ENCODE measurements at regions not wholly inside any gene's neighbourhood (a gene's known extent, or its start where the extent isn't known, plus 50 kb on each side); places are given as distances from the start of the nearest gene placed in this dataset.

GRCh38 chr3:186432944-186433732, 71.1 kb upstream of the DGKG start:
- WGBS = 97% methylated on average over 5 of the region's 6 CpGs

GRCh38 chr3:186432189-186432588, 70.2 kb upstream of the DGKG start:
- Histone ChIP-seq H3K4me3 (ENCODE audit: low read length) (no peak overlapping the region), H3K27me3 (ENCODE audit: insufficient read depth, low read length) (no peaks in the 10 kb centered on the region), H3K4me1 (ENCODE audit: insufficient read depth, low read length) (0 out of 2 replicates have a peak, but pooled peaks cover 3% of the 10 kb centered on the region), H3K9me3 (ENCODE audit: insufficient read depth, low read depth, low read length) (no peaks in the 10 kb centered on the region), H3K36me3 (ENCODE audit: insufficient read depth, low read length) (no peaks in the 10 kb centered on the region), H3K27ac (ENCODE audit: low read depth, low read length) (no peak overlapping the region), H3K9ac (ENCODE audit: low read depth, low read length) (no peak overlapping the region)
- WGBS = 86% methylated on average over 4 of the region's 4 CpGs

More at GRCh38 chr3:186432944-186433732, 71.1 kb upstream of the DGKG start:
- Histone ChIP-seq H3K4me3 (ENCODE audit: low read length) (no peak overlapping the region), H3K27me3 (ENCODE audit: insufficient read depth, low read length) (no peaks in the 10 kb centered on the region), H3K9ac (ENCODE audit: low read depth, low read length) (no peak overlapping the region), H3K9me3 (ENCODE audit: insufficient read depth, low read depth, low read length) (no peaks in the 10 kb centered on the region), H3K27ac (ENCODE audit: low read depth, low read length) (no peak overlapping the region), H3K4me1 (ENCODE audit: insufficient read depth, low read length) (no peaks in the 10 kb centered on the region), H3K36me3 (ENCODE audit: insufficient read depth, low read length) (no peaks in the 10 kb centered on the region)

- Histone ChIP-seq H3K4me3 (ENCODE audit: low read length) (no peak overlapping the region), H3K36me3 (ENCODE audit: insufficient read depth, low read length) (no peaks in the 10 kb centered on the region), H3K9ac (ENCODE audit: low read depth, low read length) (no peak overlapping the region), H3K27ac (ENCODE audit: low read depth, low read length) (no peak overlapping the region), H3K9me3 (ENCODE audit: insufficient read depth, low read depth, low read length) (no peaks in the 10 kb centered on the region), H3K4me1 (ENCODE audit: insufficient read depth, low read length) (peaks cover 7% of the 10 kb centered on the region; the same call in 1 of the 2 replicates), H3K27me3 (ENCODE audit: insufficient read depth, low read length) (no peaks in the 10 kb centered on the region)
- 89% methylated on average over 10 of the region's 10 CpGs for whole genome bisulfite sequencing
These were observed 65.7 kb upstream of the DGKG start for GRCh38 chr3:186427627-186428281.

GRCh38 chr3:186425788-186426730, 64.0 kb upstream of the DGKG start:
- no peak overlapping the region for H3K9ac ChIP-seq (ENCODE audit: low read depth, low read length)
- no peak overlapping the region for H3K4me3 ChIP-seq (ENCODE audit: low read length)
- WGBS = 93% methylated on average over 9 of the region's 10 CpGs
- H3K27ac ChIP-seq (ENCODE audit: low read depth, low read length) = no peak overlapping the region
- peaks cover 7% of the 10 kb centered on the region; the same call in 1 of the 2 replicates for H3K4me1 ChIP-seq (ENCODE audit: insufficient read depth, low read length)
- no peaks in the 10 kb centered on the region for H3K9me3 ChIP-seq (ENCODE audit: insufficient read depth, low read depth, low read length)
- H3K36me3 ChIP-seq (ENCODE audit: insufficient read depth, low read length) = no peaks in the 10 kb centered on the region
- no peaks in the 10 kb centered on the region for H3K27me3 ChIP-seq (ENCODE audit: insufficient read depth, low read length)

- no peaks in the 10 kb centered on the region for H3K9me3 ChIP-seq (ENCODE audit: insufficient read depth, low read depth, low read length)
- no peaks in the 10 kb centered on the region for H3K36me3 ChIP-seq (ENCODE audit: insufficient read depth, low read length)
- H3K27ac ChIP-seq (ENCODE audit: low read depth, low read length) = no peak overlapping the region
- no peak overlapping the region for H3K9ac ChIP-seq (ENCODE audit: low read depth, low read length)
- H3K4me1 ChIP-seq (ENCODE audit: insufficient read depth, low read length) = peaks cover 3% of the 10 kb centered on the region; the same call in 1 of the 2 replicates
- H3K4me3 ChIP-seq (ENCODE audit: low read length) = no peak overlapping the region
- no peaks in the 10 kb centered on the region for H3K27me3 ChIP-seq (ENCODE audit: insufficient read depth, low read length)
These were observed 59.9 kb upstream of the DGKG start for GRCh38 chr3:186421946-186422345.

- H3K9ac ChIP-seq (ENCODE audit: low read depth, low read length) = no peak overlapping the region
- no peaks in the 10 kb centered on the region for H3K36me3 ChIP-seq (ENCODE audit: insufficient read depth, low read length)
- H3K4me3 ChIP-seq (ENCODE audit: low read length) = no peak overlapping the region
- H3K9me3 ChIP-seq (ENCODE audit: insufficient read depth, low read depth, low read length) = no peaks in the 10 kb centered on the region
- H3K27me3 ChIP-seq (ENCODE audit: insufficient read depth, low read length) = no peaks in the 10 kb centered on the region
- no peak overlapping the region for H3K27ac ChIP-seq (ENCODE audit: low read depth, low read length)
- 83% methylated on average over 6 of the region's 6 CpGs for WGBS
- H3K4me1 ChIP-seq (ENCODE audit: insufficient read depth, low read length) = peaks cover 11% of the 10 kb centered on the region
These were observed 56.7 kb upstream of the DGKG start for GRCh38 chr3:186418671-186419145.

- Histone ChIP-seq H3K36me3 (ENCODE audit: insufficient read depth, low read length) (no peaks in the 10 kb centered on the region), H3K9me3 (ENCODE audit: insufficient read depth, low read depth, low read length) (no peaks in the 10 kb centered on the region), H3K27me3 (ENCODE audit: insufficient read depth, low read length) (no peaks in the 10 kb centered on the region), H3K9ac (ENCODE audit: low read depth, low read length) (no peak overlapping the region), H3K27ac (ENCODE audit: low read depth, low read length) (no peak overlapping the region), H3K4me1 (ENCODE audit: insufficient read depth, low read length) (peaks cover 19% of the 10 kb centered on the region), H3K4me3 (ENCODE audit: low read length) (no peak overlapping the region)
- 92% methylated on average over 1 of the region's 2 CpGs for WGBS
These were observed 55.8 kb upstream of the DGKG start for GRCh38 chr3:186417791-186418190.

GRCh38 chr3:186414735-186415419, 52.8 kb upstream of the DGKG start:
- Histone ChIP-seq H3K4me1 (ENCODE audit: insufficient read depth, low read length) (peaks cover 19% of the 10 kb centered on the region), H3K27ac (ENCODE audit: low read depth, low read length) (no peak overlapping the region), H3K4me3 (ENCODE audit: low read length) (no peak overlapping the region), H3K9ac (ENCODE audit: low read depth, low read length) (no peak overlapping the region), H3K27me3 (ENCODE audit: insufficient read depth, low read length) (no peaks in the 10 kb centered on the region), H3K36me3 (ENCODE audit: insufficient read depth, low read length) (no peaks in the 10 kb centered on the region), H3K9me3 (ENCODE audit: insufficient read depth, low read depth, low read length) (no peaks in the 10 kb centered on the region)
- 82% methylated on average over 4 of the region's 4 CpGs for WGBS

- peak overlapping the region; percentile 45 for H3K4me3 ChIP-seq (ENCODE audit: low read length)
- H3K4me1 ChIP-seq (ENCODE audit: insufficient read depth, low read length) = peaks cover 19% of the 10 kb centered on the region
- H3K9me3 ChIP-seq (ENCODE audit: insufficient read depth, low read depth, low read length) = no peaks in the 10 kb centered on the region
- H3K9ac ChIP-seq (ENCODE audit: low read depth, low read length) = peak overlapping the region; percentile 48; the same call in 1 of the 2 replicates
- peak overlapping the region; percentile 4; the same call in 1 of the 2 replicates for H3K27ac ChIP-seq (ENCODE audit: low read depth, low read length)
- no peaks in the 10 kb centered on the region for H3K27me3 ChIP-seq (ENCODE audit: insufficient read depth, low read length)
- 5% methylated on average over 22 of the region's 22 CpGs for WGBS
- H3K36me3 ChIP-seq (ENCODE audit: insufficient read depth, low read length) = no peaks in the 10 kb centered on the region
These were observed 51.8 kb upstream of the DGKG start for GRCh38 chr3:186413615-186414415.

- no peaks in the 10 kb centered on the region for H3K9me3 ChIP-seq (ENCODE audit: insufficient read depth, low read depth, low read length)
- no peaks in the 10 kb centered on the region for H3K27me3 ChIP-seq (ENCODE audit: insufficient read depth, low read length)
- no peaks in the 10 kb centered on the region for H3K36me3 ChIP-seq (ENCODE audit: insufficient read depth, low read length)
- WGBS = 96% methylated on average over 1 of the region's 3 CpGs
- no peak overlapping the region for H3K27ac ChIP-seq (ENCODE audit: low read depth, low read length)
- H3K4me1 ChIP-seq (ENCODE audit: insufficient read depth, low read length) = peaks cover 19% of the 10 kb centered on the region
- no peak overlapping the region for H3K4me3 ChIP-seq (ENCODE audit: low read length)
- H3K9ac ChIP-seq (ENCODE audit: low read depth, low read length) = no peak overlapping the region
These were observed 50.0 kb upstream of the DGKG start for GRCh38 chr3:186411994-186412393.
